Head of caudate nucleus (tissue), 42 donors: ENCODE measurements at regions not wholly inside any gene's neighbourhood (a gene's known extent, or its start where the extent isn't known, plus 50 kb on each side); places are given as distances from the start of the nearest gene placed in this dataset.
"Not testable (repeated sequence)": the region's sequence is repeated elsewhere in the genome, so short reads cannot be mapped to it uniquely, and the experiment has no call there.

ENCODE experiments used
- DNase-seq, 42 donors: peaks; one replicate each; pipeline versions ENCODE4 v3.0.0 to v3.0.0-alpha.2; 2020 to 2021; ENCODE audit warnings: mixed read lengths in 7 of 42
- intact Hi-C: fragments of 100-400 bp; cut with DNase I; formaldehyde crosslinking; loops from one replicate; pipeline ENCODE4 v1.15.0; 2022

GRCh38 chr18:49731860-49732311 lies 81.4 kb downstream of the ACAA2 start:
- intact Hi-C loops = no loop called here
- no peak for DNase-seq

DNA sequence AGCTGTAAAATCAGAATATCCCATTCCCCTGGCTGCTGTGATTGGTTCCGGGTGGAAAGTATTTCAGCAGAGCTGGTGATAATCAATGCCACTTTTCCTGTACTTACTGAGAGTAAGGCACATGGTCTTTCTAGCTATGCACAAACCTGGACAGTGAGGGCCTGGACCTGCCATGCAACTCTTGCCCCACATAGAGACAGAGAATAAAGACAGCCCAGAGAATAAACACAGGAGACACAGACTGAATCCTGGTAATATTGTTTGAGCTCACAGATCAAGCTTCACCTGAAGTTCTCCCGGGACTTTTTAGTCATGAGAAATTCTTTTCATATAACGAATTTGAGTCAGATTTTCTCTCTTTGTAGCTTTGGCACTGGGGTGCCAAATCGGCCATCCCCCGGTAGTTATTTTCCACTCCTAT lies 81.9 kb downstream of the ACAA2 start:
- intact Hi-C loops = no loop called here
- DNase-seq = no peak

GRCh38 chr18:49730951-49731391 lies 82.4 kb downstream of the ACAA2 start:
- intact Hi-C loops = no loop called here
- no peak for DNase-seq

GRCh38 chr18:49728542-49728941 lies 84.8 kb downstream of the ACAA2 start:
- DNase-seq = peak; percentile 20 to 80 (median 54)
- intact Hi-C loops = no loop called here

- intact Hi-C loops = no loop called here
- no peak for DNase-seq
Observed at GRCh38 chr18:49727816-49728215, 85.5 kb downstream of the ACAA2 start.

DNA sequence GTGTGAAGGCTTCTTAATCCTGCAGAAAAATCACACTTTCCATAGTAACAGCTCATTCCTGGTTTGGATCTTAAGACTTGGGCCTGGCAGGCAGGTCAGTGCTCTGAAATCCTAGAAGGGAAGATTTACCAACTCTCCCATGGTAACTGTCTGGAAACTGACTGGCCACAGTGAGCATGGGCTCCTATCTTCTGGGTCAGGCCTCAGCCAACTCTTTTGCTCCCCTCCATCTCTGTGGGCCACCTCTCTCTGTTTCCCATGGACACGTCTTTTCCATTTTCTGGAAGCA lies 86.7 kb downstream of the ACAA2 start:
- intact Hi-C loops = no loop called here
- DNase-seq = no peak

DNA sequence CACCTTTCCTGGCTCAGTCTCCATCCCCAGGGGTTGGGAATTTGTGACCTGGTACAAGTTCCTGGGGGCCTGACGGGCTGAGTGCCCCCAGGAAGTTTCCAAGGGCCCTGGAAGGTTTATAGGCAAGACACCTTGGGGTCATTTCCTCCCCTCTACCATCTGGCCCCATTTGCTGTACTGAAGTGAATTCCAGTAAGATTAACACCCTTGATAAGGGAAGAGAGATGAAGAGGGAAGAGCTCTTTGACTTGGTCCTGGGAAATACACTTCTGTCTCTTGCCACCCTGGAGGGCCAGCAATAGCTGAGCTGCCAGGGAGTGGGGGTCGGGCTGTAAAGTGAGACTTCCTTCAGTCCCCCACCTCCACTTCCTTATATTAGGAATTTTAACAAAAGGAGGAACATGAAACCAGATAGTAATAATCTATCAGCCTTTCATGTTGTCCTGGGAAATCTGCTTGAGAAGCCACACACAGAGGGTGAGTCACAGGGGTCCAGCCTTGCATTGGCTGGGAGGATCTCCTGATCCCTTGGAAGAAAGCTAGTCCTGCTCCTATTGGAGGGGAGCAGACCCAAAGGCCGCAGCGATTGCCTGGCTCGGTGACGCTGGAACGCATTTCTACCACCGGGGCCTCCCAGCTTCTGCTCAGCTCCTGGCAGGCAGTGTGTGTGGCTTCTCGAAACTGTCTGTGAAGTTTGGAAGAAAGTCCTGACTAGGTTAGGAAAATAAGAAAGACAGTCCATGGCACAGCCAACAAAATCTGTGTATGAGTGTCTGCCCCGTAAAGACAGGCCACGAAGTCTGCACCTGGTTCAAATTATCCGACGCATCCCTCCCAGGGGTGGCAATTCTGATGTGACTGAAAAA lies 87.3 kb downstream of the ACAA2 start:
- intact Hi-C loops = no loop called here
- peak in 2 of 42 donors; percentile 25 to 47 for DNase-seq

GRCh38 chr18:49723648-49724180 lies 89.6 kb downstream of the ACAA2 start:
- intact Hi-C loops = no loop called here
- no peak for DNase-seq

- DNase-seq = no peak
- intact Hi-C loops = no loop called here
Observed at GRCh38 chr18:49722477-49722876, 90.9 kb downstream of the ACAA2 start.

DNA sequence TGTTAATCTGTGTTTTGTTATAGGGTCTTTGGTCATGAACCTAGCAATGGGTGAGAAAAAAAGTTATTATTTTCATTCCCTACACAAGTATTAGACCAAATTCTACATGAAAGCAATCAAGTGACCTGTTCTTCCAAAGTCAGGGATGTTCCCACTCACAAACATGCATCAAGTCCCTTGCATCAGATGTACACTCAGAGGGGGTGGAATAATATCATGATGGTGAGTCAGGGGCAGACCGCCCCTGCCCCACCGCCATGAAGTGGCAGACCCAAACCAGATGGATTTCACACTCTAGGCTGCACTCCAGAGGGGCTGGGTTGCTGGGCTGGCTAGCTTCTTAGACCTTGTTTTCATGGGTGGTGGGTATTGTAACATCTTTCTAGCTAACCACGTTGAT lies 91.4 kb downstream of the ACAA2 start:
- intact Hi-C loops = no loop called here
- no peak for DNase-seq

DNA sequence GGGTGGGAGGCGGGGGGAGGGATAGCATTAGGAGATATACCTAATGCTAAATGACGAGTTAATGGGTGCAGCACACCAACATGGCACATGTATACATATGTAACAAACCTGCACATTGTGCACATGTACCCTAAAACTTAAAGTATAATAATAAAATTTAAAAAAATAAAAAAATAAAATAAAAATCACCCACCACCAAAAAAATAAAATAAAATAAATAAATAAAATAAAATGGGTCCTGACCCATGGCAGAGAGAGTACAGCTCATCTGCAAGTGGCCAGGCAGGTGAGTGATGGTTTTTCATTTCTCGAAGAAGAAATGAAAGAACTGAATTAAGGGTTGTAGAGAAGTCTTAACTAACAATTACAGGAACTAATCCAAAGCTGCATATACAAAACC lies 92.4 kb downstream of the ACAA2 start:
- DNase-seq, intact Hi-C loops: not testable (repeated sequence)

DNA sequence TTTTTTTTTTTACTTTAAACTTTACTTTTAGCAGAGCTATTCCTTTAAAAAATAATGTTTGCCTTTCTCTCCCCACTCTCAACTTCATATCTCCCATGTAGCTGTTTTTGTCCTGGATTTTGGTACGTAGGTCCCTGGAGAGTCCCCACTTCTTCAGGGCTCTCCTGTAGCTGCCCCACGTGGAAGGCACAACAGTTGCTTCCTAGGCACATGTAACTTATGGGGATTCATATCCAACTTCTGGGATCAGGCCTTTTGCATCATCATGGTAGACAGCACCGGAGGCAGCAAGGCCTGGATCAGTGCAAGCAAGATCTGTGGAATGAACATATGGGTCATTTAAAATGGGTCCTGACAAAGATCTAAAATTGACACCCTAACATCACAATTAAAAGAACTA lies 95.7 kb downstream of the ACAA2 start:
- no peak for DNase-seq
- intact Hi-C loops = no loop called here

GRCh38 chr18:49716035-49716434 lies 97.3 kb downstream of the ACAA2 start:
- intact Hi-C loops = no loop called here
- peak in 1 of 42 donors; percentile 9 for DNase-seq

- no peak for DNase-seq
- intact Hi-C loops = loop anchor here (10.0 kb wide), 1 partner anchor 55 kb away; no protein-coding TSS in a partner anchor
Observed at GRCh38 chr18:49709347-49709690, 104.0 kb downstream of the ACAA2 start.

DNA sequence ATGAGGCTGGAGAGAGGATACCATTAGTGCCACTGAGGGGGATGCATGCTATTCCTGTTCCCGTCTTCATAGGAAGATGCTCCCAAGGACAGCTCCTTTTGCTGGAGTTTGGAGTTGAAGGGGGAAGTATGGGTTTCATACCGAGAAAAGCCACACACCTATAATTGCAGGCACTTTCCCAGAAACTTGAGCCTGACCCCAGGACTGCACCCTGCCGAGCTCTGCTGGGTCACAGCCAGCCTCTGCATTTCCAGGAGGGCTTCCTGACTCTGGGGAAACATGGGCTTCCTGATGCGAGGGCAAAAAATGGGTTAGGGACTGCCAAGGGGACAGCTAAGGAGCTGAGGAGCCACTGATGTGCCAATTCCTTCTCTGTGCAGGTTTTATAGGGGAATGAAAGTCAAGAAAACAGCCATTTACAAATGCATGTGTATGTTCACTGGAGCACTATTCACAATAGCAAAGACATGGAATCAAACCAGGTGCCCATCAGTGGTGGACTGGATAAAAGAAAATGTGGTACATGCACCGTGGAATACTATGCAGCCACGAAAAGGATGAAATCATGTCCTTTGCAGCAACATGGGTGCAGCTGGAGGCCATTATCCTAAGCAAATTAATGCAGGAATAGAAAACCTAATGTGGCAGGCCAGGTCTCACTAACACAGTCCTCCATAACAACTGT lies 104.5 kb downstream of the ACAA2 start:
- intact Hi-C loops = loop anchor here (10.0 kb wide), 1 partner anchor 56 kb away; no protein-coding TSS in a partner anchor
- DNase-seq = no peak

- DNase-seq = no peak
- intact Hi-C loops = loop anchor here (10.0 kb wide), 1 partner anchor 57 kb away; no protein-coding TSS in a partner anchor
Observed at GRCh38 chr18:49707599-49707998, 105.7 kb downstream of the ACAA2 start.

- DNase-seq = no peak
- intact Hi-C loops = loop anchor here (10.0 kb wide), 1 partner anchor 60 kb away; no protein-coding TSS in a partner anchor
Observed at GRCh38 chr18:49704334-49704733, 109.0 kb downstream of the ACAA2 start.

- intact Hi-C loops = loop anchor here (10.0 kb wide), 1 partner anchor 64 kb away; no protein-coding TSS in a partner anchor
- DNase-seq = no peak
Observed at GRCh38 chr18:49701190-49701589, 112.1 kb downstream of the ACAA2 start.

- no peak for DNase-seq
- intact Hi-C loops = no loop called here
Observed at GRCh38 chr18:49699303-49699702, 114.0 kb downstream of the ACAA2 start.

DNA sequence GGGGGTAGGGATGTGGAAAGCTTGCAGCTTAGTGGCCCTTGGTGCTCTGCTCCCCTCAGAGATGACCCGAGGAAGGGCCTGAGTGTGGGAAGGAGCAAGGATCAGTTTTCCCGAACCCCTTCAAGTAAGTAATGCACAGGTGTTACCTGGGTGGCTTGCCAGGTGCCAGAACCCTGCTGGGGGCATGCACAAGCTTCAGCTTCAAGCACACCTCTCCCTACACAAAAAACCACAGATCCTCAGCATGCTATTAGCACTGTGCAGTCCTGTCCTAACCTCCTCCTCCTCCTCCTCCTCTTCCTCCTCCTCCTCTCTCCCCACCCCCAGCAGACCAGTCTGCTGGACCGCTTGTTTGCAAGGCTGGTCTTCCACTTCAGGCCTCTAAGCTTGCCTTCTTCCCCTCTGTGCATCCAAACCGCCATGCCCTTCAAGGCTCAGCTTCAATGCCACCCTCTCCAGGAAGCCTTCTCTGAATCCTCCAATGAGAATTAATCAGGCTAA lies 114.8 kb downstream of the ACAA2 start:
- DNase-seq = no peak
- intact Hi-C loops = no loop called here
